SHP77 (cell line): ENCODE measurements at regions not wholly inside any gene's neighbourhood (a gene's known extent, or its start where the extent isn't known, plus 50 kb on each side); places are given as distances from the start of the nearest gene placed in this dataset.
A peak's percentile ranks its signal among the peaks of the same experiment; 100 is the strongest.

Experiments
- DNase-seq, 2 experiments: peaks; one replicate each; lab custom pipeline; 2025; lab: John Stamatoyannopoulos, UW

DNA sequence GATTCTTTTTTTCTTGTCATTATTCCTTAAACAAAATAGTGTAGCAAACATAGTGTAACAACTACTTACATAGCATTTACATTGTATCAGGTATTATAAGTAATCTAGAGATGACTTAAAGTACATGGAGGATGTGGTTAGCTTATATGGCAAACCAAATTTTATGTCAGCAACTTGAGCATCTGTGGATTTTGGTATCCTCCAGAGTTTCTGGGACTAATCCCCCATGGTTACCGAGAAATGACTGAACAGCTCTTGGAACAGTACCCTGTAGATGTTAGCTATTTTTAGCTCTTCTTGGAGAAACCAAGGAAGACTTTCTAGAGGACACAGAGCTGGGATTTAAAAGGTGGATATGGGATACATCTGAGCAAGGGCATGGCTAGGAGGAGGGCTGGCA is 157.6 kb upstream of the KLF4 start:
- no peak for DNase-seq

DNA sequence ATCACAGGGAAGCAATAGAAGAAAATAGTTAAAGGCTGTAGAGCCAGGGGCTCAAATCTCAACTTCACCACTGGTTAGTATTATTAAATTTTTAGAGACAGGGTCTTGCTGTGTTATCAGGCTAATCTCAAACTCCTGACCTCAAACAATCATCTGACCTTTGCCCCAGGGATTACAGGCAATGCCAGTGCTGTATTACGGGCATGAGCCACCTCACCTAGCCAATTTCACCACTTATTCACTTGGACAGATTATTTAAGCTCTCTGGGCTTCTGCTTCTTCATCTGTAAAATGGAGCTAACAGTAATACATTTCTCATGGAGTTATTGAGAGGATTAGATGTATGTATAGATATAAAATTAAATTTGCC is 155.9 kb upstream of the KLF4 start:
- DNase-seq: no peak

DNA sequence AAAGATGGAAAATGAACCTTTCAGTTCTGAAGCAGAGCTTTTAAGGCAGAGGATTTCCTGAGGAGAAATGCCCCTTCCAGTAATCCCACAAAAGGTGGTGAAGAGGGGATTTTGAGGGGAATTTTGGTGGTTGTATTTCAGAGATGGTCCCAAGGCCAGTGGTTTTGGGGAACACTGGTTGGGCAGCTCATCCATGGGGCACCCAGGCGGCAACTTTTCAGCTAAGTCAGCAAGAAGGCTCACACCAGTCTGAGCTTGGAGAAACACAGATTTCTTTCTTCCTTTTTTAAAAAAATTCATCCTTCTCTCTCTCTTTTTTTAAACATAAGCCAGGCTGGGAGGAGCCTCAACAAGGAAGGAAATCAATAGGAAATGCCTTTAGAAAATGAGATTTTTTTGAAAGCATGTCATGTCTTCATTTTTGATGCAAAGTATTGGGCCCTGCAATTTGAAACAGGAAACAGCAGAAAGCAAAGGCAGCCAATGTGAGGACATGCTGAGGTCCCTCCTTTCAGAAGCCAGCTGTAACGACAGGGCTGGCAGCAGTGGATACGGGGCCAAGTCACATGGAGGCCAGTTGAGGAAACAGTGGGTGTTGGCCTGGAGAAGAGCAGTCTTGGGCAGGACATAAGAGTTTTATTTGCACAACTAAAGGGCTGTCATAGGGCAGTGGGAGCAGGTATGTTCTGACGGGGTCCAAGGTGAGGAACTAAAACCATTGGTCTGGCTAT is 155.3 kb upstream of the KLF4 start:
- DNase-seq: no peak

DNA sequence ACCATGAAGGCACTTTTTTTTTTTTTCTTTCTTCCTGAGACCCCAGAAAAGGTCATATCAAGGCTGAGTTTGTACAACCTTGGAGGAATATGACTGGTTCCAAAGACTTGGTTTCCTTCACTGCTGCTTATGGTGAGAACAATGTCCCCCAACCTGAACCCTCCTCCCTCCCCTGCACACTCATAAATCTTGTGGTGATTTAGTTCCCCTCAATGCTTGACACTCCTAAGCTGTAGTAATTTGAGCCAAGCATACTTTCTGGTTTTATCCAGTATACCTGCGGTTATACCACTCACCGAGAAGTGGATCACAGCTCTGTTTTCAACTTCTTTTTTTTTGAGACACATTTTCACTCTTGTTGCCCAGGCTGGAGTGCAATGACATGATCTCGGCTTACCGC is 149.9 kb upstream of the KLF4 start:
- peak in 1 of 2 experiments; percentile 48 for DNase-seq

DNA sequence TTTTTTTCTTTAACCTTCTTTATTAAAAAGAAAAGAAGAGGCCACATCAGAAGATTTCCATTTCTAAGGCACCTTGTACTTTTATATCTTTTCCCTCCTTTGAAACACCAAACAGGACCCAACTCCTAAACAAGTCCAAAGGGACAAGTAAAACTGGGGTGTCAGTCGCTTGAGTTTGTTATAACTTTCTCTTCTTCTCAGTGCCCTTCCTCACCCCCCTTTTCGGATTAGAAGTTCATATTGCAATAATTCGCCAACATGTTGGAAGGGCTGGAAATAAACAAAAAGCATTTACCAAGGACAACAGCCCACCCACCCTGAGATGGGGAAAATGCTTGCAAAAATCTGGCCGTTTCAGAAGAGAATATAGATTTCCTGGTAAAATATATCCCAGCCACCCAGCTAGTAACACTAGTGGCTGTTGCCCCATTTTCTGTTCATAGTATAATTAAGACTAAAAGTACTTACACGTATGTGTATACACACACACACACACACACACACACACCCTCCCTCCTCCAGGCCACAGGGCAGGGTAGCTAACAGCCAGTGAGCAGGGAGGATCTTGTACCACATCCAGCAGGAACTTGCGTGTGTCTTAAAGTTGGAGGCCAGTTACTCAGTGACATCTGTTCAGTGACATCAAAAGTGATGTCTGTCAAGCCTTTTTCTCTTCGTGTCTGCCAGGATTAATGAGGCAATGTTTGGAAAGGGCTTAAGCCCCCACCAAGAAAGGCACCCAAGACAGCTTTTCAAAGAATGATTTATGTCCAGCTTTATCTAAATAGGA is 149.1 kb upstream of the KLF4 start:
- DNase-seq: peak; percentile 22 to 55

DNA sequence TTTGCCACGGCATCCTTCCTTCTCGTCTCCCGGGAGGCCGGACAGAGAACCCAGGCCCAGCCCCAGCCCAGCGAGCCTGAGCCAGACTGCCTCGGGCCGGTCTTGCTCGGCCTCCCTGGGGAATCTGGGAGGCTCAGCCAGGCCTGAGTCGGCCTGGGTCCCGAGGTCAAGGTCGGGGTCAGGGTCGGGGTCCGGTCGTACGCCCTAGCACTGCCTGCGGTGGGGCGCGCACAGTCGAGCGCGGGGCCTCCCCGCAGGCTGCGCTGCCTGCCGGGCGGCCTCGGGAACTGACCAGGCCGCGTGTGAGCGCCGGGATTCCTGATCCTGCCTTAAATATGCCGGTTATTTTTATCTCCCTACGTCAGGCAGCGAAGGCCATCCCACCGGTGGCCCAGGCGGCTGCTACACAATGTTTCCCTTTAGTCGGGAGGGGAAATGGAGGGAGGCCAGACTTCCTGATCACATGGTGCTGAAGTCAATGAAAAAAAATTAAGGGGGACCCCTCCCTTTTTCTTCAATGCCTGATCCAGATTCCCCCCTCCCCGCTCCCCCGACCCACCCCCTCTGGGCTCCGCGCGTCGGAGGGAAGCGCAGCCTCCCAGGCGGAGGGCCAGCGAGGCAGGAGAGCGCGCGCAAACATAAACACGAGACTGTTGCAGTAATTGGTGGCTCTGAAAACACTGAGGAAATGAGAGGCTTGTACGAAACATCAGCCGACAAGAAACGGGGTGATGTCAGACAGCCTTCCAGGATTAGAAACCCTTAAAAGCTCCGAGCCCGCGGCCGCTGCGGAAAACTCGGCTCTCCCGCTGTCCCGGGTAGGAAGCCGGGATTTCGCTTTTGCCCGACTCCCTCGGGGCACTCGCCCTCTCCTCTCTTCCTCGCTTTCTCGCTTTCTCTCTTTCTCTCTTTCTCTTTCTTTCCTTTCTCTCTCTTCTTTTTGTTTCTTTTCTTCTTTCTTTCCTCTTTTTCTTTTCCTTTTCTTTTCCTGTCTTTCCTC is 148.2 kb upstream of the KLF4 start:
- peak; percentile 59 to 75 for DNase-seq

DNA sequence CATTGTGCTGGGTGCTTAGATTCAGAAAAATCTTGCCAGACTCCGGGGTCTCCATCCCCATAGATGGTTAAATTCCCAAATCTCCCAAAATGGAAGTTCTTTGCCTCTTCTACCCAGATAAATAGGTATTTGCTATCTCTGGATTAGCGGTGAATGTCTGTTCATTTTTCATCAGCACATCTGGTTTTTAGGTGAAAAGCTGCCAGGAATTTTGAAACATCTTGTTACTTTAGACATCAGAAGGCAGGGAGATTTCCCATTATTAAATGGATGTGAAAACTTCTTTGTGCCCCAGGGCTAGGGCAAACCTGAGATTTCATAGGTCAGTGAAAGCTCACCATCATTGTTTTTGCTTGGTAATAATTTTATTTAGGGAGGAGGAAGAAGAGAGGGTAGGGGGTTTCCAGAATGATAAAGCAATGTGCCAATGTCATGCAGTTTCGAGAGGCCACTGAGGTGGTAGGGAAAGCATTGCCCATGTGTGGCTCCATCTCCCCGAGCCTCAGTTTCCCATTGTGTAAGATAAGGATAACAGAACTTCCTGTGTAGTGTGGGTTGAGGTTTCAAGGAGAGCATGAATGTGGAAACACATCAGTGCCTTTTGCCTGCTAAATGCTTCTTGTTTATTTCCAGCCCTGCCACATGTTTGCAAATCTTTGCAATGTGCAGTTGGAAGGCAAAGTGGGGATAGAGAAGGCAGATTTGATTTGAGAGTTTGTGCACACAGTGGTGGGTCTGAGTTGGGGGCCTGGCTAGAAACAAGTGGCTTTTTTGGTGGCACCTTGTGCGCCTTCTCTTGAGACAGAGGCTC is 147.2 kb upstream of the KLF4 start:
- DNase-seq: no peak

DNA sequence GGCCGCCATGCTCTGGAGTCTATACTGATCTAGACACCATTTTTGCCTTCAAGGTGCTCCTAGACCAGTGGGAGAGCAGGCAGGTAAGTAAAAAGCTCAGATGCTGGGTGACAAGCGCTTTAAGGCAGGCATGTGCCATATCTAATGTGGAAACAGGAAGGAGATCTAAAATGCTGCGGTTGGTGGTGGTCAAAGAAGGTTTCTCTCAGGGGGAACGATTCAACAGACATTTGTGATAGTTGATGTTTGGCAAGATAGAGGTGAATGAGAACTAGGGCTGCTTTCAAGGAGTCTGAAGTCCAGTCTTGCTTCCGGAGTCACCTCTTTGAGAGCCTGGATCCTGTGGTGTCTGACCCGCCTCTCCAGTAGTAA is 146.2 kb upstream of the KLF4 start:
- no peak for DNase-seq

DNA sequence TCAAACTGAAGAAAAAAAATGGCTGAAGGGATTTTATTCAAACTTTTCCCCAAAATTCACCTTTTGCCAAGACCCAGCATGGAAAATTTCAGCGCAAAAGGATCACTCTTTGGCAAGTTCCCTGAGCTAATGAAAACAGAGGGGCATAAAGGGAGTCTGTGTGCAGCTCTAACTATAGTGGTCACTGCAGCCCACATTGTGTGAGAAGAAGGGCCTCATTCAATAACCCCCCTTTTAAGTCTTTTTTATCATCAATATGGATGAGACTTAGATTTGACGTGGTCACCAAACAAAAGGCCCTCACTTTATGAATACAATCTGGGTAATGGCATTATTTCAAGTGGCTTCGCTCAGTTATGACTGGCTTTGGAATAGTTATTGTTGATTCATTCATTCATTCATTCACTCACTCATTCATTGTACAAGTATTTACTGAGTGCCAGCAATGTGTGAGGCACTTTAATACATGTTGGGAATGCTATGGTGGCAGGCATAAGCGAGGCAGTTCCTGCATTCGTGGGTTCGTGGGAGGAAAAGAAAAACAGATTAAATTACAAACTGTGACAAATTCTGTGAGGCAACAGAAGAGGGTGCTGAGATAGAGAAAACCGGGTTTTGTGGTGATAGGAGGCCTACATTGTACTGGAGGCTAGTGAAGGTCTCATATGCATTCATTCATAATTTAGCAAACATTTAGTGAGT is 145.7 kb upstream of the KLF4 start:
- DNase-seq: no peak

DNA sequence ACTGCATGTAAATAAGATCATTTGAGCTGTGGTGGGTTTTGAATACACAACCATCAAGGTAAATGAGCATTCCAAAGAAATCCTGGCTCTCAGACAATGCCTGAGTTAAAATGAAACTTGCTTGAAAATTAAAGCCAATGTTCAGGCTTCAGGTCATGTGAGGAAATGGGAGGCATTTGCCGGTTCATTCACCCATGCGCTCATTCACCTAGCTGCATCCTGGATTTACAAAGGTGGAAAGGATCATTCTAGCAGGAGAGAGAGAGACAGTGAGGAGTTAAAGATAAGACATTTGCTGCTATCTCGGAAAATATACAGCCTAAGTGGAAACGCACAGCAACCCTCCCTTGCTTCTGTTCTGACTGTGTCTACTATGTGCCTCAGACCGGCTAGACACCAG is 143.8 kb upstream of the KLF4 start:
- DNase-seq: no peak

DNA sequence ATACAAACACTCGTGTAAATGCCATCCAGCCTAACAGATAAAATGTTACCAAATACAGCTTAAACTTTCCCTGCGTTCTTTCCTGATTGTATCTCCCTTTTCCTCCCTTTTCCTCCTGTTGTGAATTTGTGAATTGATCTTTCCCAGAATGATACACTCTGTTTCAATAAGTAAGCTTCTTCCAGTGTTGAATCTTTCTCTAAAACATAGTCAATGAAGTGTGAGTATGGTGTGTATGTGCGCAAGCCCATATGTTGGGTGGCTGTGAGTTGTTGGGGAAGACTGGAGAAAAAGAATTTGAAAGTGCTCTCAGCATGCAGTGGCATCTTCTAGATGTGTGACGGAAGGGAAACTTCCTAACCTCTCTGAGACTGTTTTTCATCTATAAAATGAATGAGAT is 143.1 kb upstream of the KLF4 start:
- no peak for DNase-seq

DNA sequence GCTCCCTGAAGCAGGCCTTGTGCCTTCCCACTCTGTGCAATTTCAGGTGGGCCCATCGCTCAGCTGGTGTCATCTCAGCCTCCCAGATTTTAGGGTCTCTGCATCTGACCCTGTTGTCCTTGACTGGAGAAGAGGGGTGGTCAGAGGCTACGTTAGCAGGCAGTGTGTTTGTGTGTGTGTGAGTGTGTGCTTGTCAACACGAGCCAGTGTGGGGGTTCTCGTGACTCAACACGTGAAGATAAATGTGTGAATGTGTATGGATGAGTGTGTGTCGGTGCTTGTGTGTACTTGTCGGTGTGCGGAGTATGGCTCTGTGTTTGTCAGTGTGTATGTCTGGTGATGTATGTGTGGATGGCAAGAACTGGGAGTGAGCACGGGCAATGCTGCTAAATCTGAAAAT is 142.6 kb upstream of the KLF4 start:
- no peak for DNase-seq

DNA sequence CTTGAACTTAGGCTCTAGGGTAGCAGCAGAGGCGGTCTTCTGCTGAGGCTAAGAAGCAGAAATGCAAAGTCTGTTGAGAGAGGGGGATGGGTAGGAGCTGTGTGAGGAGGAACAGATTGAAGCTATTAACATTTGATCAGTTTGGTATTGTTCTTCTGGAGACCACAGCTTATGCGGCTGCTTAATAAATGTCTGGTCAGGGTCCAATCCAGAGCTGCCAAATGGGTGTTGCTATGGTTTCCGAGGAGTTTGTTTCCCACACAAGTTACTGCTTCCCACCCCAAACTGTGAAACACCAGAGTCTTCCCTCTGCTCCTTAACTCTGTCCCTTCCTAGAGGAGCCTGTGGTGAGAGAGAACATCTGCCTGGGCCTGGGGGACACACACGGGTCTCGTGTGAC is 142.2 kb upstream of the KLF4 start:
- DNase-seq: no peak

DNA sequence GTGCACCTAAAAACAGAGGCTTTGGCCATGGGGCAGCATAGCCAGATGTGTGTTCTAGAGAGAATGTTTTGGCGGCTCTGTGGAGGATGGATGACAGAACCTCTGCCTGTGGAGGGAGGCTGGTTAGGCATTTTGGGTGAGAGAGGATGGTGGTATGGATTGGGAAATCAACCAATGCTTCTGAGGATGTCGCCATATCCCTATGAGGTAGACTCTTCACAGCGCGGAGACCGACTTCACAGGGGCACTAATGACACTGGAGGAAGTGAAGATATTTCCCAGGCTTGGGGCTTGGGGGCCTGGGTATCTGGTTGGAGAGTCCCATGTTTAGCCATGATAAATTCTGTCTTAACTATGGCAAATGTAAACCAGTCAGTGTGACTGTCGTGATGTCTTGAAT is 140.6 kb upstream of the KLF4 start:
- DNase-seq: no peak

DNA sequence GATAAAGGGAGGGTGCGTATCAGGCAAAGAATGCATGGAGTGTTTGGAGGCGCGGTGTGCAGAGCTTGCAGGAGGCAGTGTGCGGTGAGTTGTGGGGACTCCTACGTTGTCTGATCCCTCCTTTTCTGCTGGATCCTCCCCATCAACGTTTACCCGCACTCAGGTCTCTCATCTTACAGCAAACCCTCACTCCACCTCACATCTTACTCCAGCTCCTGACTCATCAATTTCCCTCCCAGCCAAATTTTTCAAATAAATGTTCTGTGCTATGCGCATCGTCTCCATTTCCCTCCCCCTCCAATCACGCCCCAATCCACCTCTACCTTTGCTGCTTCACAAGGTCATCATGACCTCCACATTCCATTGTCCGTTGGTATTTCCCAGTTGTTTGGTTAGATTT is 138.9 kb upstream of the KLF4 start:
- no peak for DNase-seq

DNA sequence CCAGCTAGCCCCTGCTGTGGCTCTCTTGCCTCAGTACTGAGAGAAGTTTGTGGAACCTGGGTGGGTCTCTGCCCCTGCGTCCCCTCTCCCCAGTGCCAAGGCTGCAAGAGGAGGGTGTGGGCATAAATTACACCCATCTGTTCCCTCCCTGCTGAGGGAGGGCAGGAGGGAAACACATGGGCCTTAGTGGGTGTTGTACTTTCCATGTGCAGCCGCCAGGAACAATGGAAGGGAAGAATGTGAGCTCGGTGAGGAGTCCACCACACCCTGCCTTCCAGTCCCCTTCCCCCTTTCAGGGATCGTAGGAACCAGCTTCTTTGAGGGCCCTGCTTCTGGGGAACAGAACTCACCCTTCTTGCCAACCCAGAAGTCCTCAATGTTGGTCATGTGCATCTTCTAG is 138.2 kb upstream of the KLF4 start:
- DNase-seq: no peak

DNA sequence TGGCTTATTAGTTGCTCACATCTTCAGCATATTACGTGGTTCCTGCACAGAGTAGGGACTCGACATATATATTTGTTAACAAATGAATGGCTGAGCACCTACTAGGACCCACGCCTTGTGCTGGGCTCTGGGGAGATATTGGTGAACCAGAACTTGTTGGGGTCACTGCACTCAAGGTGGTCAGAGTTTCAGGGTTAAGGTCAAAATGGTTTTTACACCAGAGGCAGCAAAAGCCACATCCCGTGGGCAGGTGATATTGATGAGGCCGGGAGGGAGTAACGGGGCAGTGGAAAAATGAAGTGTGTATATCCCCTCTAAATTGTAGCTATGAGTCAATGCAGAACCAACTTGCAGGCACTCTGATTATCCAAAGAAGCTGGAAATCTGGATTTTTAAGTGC is 136.5 kb upstream of the KLF4 start:
- no peak for DNase-seq

DNA sequence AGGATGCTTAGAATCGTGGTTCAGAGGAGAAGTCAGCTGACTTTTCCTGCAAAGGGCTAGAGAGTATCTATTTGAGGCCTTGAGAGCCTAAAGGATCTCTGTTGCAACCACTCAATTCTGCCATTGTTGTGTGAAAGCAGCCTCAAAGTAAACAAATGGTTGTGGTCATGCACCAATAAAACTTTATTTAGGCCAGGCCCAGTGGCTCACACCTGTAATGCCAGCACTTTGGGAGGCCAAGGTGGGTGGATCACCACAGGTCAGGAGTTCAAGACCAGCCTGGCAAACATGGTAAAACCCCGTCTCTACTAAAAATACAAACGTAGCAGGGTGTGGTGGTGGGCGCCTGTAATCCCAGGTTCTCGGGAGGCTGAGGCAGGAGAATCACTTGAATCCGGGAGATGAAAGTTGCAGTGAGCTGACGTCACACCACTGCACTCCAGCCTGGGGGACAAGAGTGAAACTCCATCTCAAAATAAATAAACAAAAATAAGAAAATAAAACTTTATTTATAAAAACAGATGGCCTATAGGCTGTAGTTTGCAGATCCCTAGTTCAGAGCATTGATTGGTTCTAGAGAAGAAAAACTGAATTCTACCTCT is 135.9 kb upstream of the KLF4 start:
- DNase-seq: no peak

DNA sequence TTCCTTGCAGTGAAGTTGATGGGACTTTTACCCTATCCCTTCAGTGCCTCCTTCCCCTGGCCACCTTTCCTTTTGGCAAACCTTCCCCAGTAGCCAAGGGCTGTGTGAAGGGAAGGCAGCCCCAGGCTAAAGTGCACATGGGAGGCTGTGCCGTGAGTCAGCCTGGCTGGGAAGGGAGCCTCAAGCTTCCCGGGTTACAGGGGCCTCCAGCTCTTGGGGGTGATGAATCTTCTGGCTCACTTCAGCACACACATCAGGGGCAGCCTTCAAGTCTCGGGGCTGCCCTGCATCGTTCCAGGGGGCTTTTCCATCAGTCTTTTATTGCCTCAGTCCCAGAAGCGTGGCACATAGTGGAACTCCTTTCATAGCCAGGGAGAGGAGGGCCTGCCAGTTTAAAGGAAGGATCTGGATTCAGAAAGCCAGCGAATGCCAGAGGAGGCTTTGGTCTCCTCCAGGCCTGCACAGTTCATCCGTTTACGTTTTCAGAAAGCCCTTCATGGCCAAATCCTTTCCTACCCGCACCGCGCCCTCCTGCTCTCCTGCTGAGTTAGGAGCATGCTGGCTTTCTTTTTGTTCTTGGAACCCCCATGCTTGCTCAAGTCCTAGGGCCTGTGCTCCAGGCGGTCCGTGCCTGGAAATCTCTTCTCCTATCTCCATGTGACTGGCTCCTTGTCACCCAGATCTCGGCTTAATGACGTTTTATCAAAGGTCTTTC is 134.8 kb upstream of the KLF4 start:
- DNase-seq: no peak

DNA sequence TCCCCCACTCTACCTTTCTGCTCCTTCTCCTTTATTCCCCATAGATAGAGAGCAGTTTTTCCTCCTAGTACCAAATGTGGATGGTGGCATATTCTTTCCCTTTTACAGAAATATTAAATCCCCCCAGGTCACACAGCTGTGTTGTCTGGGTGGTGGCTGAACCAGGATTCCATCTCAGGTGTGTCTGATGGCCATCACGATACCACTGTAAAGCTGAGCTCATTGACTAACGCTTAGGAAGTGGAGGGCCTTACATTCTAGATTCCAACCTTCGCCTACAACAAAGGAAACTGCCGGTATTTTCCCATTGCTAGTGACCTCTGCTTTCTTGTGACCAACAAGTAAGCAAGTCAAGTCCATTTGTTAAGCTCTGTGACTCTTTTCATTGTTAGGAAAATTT is 131.9 kb upstream of the KLF4 start:
- no peak for DNase-seq
